ENCODE measurements at regions not wholly inside any gene's neighbourhood (a gene's known extent, or its start where the extent isn't known, plus 50 kb on each side); places are given as distances from the start of the nearest gene placed in this dataset.

- TF ChIP-seq, protein P1, sequence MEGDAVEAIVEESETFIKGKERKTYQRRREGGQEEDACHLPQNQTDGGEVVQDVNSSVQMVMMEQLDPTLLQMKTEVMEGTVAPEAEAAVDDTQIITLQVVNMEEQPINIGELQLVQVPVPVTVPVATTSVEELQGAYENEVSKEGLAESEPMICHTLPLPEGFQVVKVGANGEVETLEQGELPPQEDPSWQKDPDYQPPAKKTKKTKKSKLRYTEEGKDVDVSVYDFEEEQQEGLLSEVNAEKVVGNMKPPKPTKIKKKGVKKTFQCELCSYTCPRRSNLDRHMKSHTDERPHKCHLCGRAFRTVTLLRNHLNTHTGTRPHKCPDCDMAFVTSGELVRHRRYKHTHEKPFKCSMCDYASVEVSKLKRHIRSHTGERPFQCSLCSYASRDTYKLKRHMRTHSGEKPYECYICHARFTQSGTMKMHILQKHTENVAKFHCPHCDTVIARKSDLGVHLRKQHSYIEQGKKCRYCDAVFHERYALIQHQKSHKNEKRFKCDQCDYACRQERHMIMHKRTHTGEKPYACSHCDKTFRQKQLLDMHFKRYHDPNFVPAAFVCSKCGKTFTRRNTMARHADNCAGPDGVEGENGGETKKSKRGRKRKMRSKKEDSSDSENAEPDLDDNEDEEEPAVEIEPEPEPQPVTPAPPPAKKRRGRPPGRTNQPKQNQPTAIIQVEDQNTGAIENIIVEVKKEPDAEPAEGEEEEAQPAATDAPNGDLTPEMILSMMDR (IDR thresholded peaks at IDR 0.05; ENCODE audit: low read depth, low read length, poor library complexity, severe bottlenecking): no peak
- TF ChIP-seq EZH2phosphoT487 (IDR thresholded peaks at IDR 0.05; ENCODE audit: borderline replicate concordance, low read length): no peak
Observed at GRCh38 chr2:234366891-234367290, 130.0 kb downstream of the ARL4C start.
